ENCODE measurements at regions not wholly inside any gene's neighbourhood (a gene's known extent, or its start where the extent isn't known, plus 50 kb on each side); places are given as distances from the start of the nearest gene placed in this dataset.

DNA sequence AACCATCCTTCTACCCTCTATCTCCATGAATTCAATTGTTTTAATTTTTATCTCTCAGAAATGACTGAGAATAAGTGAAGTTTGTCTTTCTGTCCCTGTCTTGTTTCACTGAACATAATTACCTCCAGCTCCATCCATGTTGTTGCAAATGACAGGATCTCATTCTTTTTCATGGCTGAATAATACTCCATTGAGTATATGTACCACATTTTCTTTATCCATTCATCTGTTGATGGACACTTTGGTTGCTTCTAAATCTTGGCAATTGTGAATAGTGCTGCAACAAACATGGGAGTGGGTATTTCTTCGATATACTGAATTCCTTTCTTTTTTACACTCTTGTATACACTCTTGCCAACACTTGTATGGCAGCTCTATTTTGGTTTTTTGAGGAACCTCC, 72.8 kb upstream of the COX20 start:
- no peak overlapping the region for H3K27ac Mint-ChIP-seq
- Histone ChIP-seq H4K20me1 (ENCODE audit: insufficient read depth, low read length) (no peaks in the 10 kb centered on the region), H3K4me2 (replicated peaks; ENCODE audit: extremely low read depth, low read length, poor library complexity, severe bottlenecking) (no peak overlapping the region), H3K27me3 (ENCODE audit: control insufficient read depth in 2 of 2, insufficient read depth in 2 of 2, low read length in 2 of 2) (no peaks in the 10 kb centered on the region), H3K4me3 (replicated peaks in 1 of 3; ENCODE audit: low read depth in 2 of 3, low read length in 3 of 3) (no peak overlapping the region), H3K9me3 (replicated peaks in 1 of 2; ENCODE audit: control insufficient read depth in 1 of 2, insufficient read depth in 1 of 2, low read length in 2 of 2) (no peaks in the 10 kb centered on the region), H3K9ac (ENCODE audit: insufficient read depth, low read length, poor library complexity, severe bottlenecking) (no peak overlapping the region), H3K36me3 (replicated peaks in 1 of 2; ENCODE audit: control insufficient read depth in 1 of 2, insufficient read depth in 2 of 2, low read length in 2 of 2) (no peaks in the 10 kb centered on the region), H3K4me1 (ENCODE audit: control insufficient read depth in 1 of 2, insufficient read depth in 2 of 2, low read length in 2 of 2) (no peaks in the 10 kb centered on the region), H2AFZ (ENCODE audit: insufficient read depth, low read depth, low read length, poor library complexity, severe bottlenecking) (no peak overlapping the region), H3K79me2 (ENCODE audit: insufficient read depth, low read length) (no peaks in the 10 kb centered on the region), H3K27ac (ENCODE audit: low read depth in 1 of 2, low read length in 2 of 2) (no peak overlapping the region)
- no peaks in the 10 kb centered on the region for H3K4me1 Mint-ChIP-seq
- TF ChIP-seq, protein P1, sequence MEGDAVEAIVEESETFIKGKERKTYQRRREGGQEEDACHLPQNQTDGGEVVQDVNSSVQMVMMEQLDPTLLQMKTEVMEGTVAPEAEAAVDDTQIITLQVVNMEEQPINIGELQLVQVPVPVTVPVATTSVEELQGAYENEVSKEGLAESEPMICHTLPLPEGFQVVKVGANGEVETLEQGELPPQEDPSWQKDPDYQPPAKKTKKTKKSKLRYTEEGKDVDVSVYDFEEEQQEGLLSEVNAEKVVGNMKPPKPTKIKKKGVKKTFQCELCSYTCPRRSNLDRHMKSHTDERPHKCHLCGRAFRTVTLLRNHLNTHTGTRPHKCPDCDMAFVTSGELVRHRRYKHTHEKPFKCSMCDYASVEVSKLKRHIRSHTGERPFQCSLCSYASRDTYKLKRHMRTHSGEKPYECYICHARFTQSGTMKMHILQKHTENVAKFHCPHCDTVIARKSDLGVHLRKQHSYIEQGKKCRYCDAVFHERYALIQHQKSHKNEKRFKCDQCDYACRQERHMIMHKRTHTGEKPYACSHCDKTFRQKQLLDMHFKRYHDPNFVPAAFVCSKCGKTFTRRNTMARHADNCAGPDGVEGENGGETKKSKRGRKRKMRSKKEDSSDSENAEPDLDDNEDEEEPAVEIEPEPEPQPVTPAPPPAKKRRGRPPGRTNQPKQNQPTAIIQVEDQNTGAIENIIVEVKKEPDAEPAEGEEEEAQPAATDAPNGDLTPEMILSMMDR (IDR thresholded peaks at IDR 0.05) = no peak
- intact Hi-C loops (cut with micrococcal nuclease) = no loop called here
- DNase-seq = no peak
- peaks cover 0 to 5% (median 3%) of the 10 kb centered on the region in 7 donors for H3K9me3 Mint-ChIP-seq
- H3K27me3 Mint-ChIP-seq (ENCODE audit: low read depth in 3 of 3) = peaks cover 3 to 21% (median 8%) of the 10 kb centered on the region in 3 donors
- no peaks in the 10 kb centered on the region for H3K36me3 Mint-ChIP-seq
- H3K4me3 Mint-ChIP-seq = no peak overlapping the region
- no CpG with 5 or more reads among the region's 1 CpG for WGBS (ENCODE audit: insufficient coverage)

DNA sequence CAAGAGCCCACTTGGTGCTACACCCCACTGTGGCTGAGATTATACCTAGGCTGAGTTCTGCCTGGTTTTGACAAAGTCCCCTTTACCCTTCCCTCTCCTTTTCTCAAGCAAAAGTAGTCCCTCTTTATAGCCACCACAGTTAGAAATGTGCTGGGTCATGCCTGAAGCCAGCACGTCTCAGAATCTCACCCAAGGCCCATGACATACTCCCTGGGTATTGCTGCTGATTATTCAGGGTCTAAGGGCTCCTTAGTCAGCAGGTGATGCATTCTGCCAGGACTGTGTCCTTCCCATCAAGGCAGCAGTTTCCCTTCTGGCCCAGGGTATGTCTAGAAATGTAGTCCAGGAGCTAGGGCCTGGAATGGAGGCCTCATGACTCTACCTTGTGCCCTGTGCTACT, 67.3 kb upstream of the COX20 start:
- H3K4me1 Mint-ChIP-seq = no peaks in the 10 kb centered on the region
- Histone ChIP-seq H3K27me3 (ENCODE audit: control insufficient read depth in 2 of 2, insufficient read depth in 2 of 2, low read length in 2 of 2) (no peaks in the 10 kb centered on the region), H3K4me3 (replicated peaks in 1 of 3; ENCODE audit: low read depth in 2 of 3, low read length in 3 of 3) (no peak overlapping the region), H3K36me3 (replicated peaks in 1 of 2; ENCODE audit: control insufficient read depth in 1 of 2, insufficient read depth in 2 of 2, low read length in 2 of 2) (no peaks in the 10 kb centered on the region), H3K4me2 (replicated peaks; ENCODE audit: extremely low read depth, low read length, poor library complexity, severe bottlenecking) (no peak overlapping the region), H3K4me1 (ENCODE audit: control insufficient read depth in 1 of 2, insufficient read depth in 2 of 2, low read length in 2 of 2) (no peaks in the 10 kb centered on the region), H3K9me3 (replicated peaks in 1 of 2; ENCODE audit: control insufficient read depth in 1 of 2, insufficient read depth in 1 of 2, low read length in 2 of 2) (no peaks in the 10 kb centered on the region), H3K9ac (ENCODE audit: insufficient read depth, low read length, poor library complexity, severe bottlenecking) (no peak overlapping the region), H3K79me2 (ENCODE audit: insufficient read depth, low read length) (no peaks in the 10 kb centered on the region), H3K27ac (ENCODE audit: low read depth in 1 of 2, low read length in 2 of 2) (no peak overlapping the region), H2AFZ (ENCODE audit: insufficient read depth, low read depth, low read length, poor library complexity, severe bottlenecking) (no peak overlapping the region), H4K20me1 (ENCODE audit: insufficient read depth, low read length) (no peaks in the 10 kb centered on the region)
- H3K27ac Mint-ChIP-seq = no peak overlapping the region
- DNase-seq = no peak
- WGBS (ENCODE audit: insufficient coverage) = no CpG with 5 or more reads among the region's 1 CpG
- intact Hi-C loops (cut with micrococcal nuclease) = no loop called here
- H3K27me3 Mint-ChIP-seq (ENCODE audit: low read depth in 3 of 3) = peaks cover 3 to 18% (median 3%) of the 10 kb centered on the region in 3 donors
- TF ChIP-seq, protein P1 (IDR thresholded peaks at IDR 0.05) = no peak
- peaks cover 0 to 3% (median 2%) of the 10 kb centered on the region in 7 donors for H3K9me3 Mint-ChIP-seq
- H3K36me3 Mint-ChIP-seq = no peaks in the 10 kb centered on the region
- H3K4me3 Mint-ChIP-seq = no peak overlapping the region
